IgD-negative memory B cell (primary cell): ENCODE measurements at regions not wholly inside any gene's neighbourhood (a gene's known extent, or its start where the extent isn't known, plus 50 kb on each side); places are given as distances from the start of the nearest gene placed in this dataset.
A peak's percentile ranks its signal among the peaks of the same experiment; 100 is the strongest.

Experiments
- H3K27ac Mint-ChIP-seq, 3 donors: one replicate each; pipeline ENCODE4 v1.8.0; 2020 to 2022; ENCODE audit warnings: mild to moderate bottlenecking in 3 of 3, mixed read lengths in 3 of 3, moderate library complexity in 1 of 3
- H3K27me3 Mint-ChIP-seq: one replicate; pipeline ENCODE4 v1.8.0; 2021; ENCODE audit warnings: mixed read lengths
- H3K36me3 Mint-ChIP-seq: one replicate; pipeline ENCODE4 v1.8.0; 2020; ENCODE audit warnings: mild to moderate bottlenecking, mixed read lengths
- H3K4me1 Mint-ChIP-seq, 3 donors: one replicate each; pipeline ENCODE4 v1.8.0; 2020 to 2022; ENCODE audit warnings: mixed read lengths in 3 of 3, mild to moderate bottlenecking in 1 of 3
- H3K4me3 Mint-ChIP-seq, 4 donors: one replicate each; pipeline ENCODE4 v1.8.0; 2020 to 2022; ENCODE audit warnings: mild to moderate bottlenecking in 4 of 4, mixed read lengths in 4 of 4, moderate library complexity in 3 of 4
- H3K9me3 Mint-ChIP-seq, 3 donors: one replicate each; pipeline ENCODE4 v1.8.0; 2020 to 2021; ENCODE audit warnings: mixed read lengths in 3 of 3, mild to moderate bottlenecking in 1 of 3

DNA sequence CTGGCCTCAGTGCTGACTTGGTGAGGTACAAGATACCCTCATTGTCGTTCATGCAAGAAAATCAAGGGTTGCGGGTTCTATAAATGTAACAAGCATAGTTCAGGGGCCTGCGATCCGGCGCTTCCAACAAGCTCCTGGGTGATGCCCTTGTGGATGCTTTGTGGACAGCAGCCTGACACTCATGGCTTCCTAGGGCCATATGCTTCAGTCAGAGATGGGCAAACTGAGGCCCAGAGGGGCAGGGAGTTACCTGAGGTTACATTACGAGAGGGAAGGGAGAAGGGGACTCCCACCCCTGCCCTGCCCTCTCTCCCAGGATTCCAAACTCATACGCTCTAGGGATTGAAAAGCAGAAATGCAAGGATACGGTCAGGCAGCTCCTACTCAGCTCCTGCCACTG, 296.3 kb upstream of the ZMIZ1 start:
- H3K9me3 Mint-ChIP-seq: no peaks in the 10 kb centered on the region
- no peaks in the 10 kb centered on the region for H3K36me3 Mint-ChIP-seq
- no peak overlapping the region for H3K27ac Mint-ChIP-seq
- no peaks in the 10 kb centered on the region for H3K27me3 Mint-ChIP-seq
- peaks cover 0 to 2% (median 0%) of the 10 kb centered on the region in 3 donors for H3K4me1 Mint-ChIP-seq
- H3K4me3 Mint-ChIP-seq: no peak overlapping the region

DNA sequence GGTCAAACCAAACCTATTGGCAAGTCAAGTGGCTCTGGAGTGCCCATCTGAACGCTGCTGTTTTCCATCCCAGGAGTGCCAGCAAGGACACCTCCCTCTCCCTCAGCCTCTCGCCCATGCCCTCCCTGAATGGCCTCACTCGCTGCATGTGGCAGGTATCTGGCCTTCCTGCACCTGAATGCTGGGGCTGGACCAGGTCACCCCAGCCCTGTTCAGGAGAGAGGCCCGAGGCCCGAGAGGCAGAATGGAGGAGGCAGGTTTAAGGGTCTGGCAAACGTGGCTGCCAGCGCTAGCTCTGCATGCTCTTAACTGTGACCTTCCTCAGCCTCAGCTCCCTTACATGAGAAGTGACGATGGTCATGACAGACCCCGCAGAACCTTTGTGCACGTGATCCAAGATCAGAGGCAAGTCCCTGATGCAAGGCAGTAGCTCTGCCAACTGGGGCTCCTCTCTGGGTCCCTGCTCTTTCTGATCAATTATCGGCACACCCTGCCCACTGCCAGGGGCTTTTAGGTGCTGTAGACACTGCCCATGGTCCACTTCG, 295.7 kb upstream of the ZMIZ1 start:
- H3K36me3 Mint-ChIP-seq: no peaks in the 10 kb centered on the region
- H3K4me3 Mint-ChIP-seq: no peak overlapping the region
- peaks cover 0 to 2% (median 0%) of the 10 kb centered on the region in 3 donors for H3K4me1 Mint-ChIP-seq
- H3K9me3 Mint-ChIP-seq: no peaks in the 10 kb centered on the region
- H3K27ac Mint-ChIP-seq: no peak overlapping the region
- no peaks in the 10 kb centered on the region for H3K27me3 Mint-ChIP-seq

- Mint-ChIP-seq H3K9me3 (no peaks in the 10 kb centered on the region), H3K36me3 (no peaks in the 10 kb centered on the region), H3K27ac (no peak overlapping the region), H3K4me1 (peaks cover 0 to 2% (median 0%) of the 10 kb centered on the region in 3 donors), H3K27me3 (no peaks in the 10 kb centered on the region), H3K4me3 (no peak overlapping the region)
These were observed 294.2 kb upstream of the ZMIZ1 start for GRCh38 chr10:78774614-78774998.

GRCh38 chr10:78774999-78775711, 293.6 kb upstream of the ZMIZ1 start:
- H3K36me3 Mint-ChIP-seq: no peaks in the 10 kb centered on the region
- H3K27ac Mint-ChIP-seq: no peak overlapping the region
- H3K4me3 Mint-ChIP-seq: no peak overlapping the region
- H3K9me3 Mint-ChIP-seq: no peaks in the 10 kb centered on the region
- H3K27me3 Mint-ChIP-seq: no peaks in the 10 kb centered on the region
- H3K4me1 Mint-ChIP-seq: peaks cover 0 to 2% (median 0%) of the 10 kb centered on the region in 3 donors

DNA sequence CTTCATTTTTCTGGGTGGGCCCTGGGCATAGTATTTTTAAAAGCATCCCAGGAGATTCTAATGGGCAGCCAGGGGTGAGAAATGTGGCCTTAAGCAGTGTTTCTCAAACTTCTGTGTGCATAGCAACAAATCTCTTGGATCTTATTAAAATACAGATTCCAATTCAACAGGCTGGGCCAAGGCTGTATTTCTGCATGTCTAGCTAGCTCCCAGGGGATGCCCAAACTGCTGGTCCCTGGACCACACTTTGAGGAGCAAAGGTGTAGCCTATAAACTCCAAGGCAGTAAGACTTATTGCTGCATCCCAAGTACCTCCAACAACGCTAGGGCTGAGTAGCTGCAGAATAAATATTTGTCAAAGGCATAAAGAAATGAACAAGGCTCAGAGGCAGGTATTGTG, 292.9 kb upstream of the ZMIZ1 start:
- peaks cover 0 to 2% (median 0%) of the 10 kb centered on the region in 3 donors for H3K4me1 Mint-ChIP-seq

GRCh38 chr10:78776756-78777155, 292.0 kb upstream of the ZMIZ1 start:
- H3K9me3 Mint-ChIP-seq: no peaks in the 10 kb centered on the region
- no peaks in the 10 kb centered on the region for H3K36me3 Mint-ChIP-seq
- H3K4me3 Mint-ChIP-seq: no peak overlapping the region
- no peak overlapping the region for H3K27ac Mint-ChIP-seq
- peaks cover 0 to 2% (median 0%) of the 10 kb centered on the region in 3 donors for H3K4me1 Mint-ChIP-seq
- H3K27me3 Mint-ChIP-seq: no peaks in the 10 kb centered on the region

More for the DNA sequence above, 292.9 kb upstream of the ZMIZ1 start:
- Mint-ChIP-seq H3K27ac (no peak overlapping the region), H3K4me3 (no peak overlapping the region), H3K36me3 (no peaks in the 10 kb centered on the region), H3K9me3 (no peaks in the 10 kb centered on the region), H3K27me3 (no peaks in the 10 kb centered on the region)

DNA sequence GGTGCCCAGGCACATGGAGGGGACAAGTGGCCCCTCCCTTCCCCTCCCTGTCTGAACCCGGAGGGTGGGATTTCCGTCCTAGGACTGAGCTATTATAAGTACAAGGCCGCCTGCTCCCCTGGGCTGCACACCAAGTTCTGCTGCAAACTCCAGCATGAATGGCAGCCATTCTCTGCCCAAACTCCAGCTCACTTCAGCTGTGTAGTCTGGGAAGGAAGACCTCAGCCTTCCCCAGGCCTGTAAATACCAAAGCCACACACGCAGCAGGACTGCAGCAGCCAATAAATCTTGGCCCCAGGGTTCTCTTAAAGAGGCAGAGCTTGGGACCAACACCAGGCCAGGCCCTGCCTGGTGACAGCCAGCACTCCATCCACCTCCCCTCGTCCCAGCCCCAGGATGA, 291.3 kb upstream of the ZMIZ1 start:
- Mint-ChIP-seq H3K4me3 (no peak overlapping the region), H3K36me3 (no peaks in the 10 kb centered on the region), H3K27me3 (no peaks in the 10 kb centered on the region), H3K4me1 (peaks cover 0 to 2% (median 0%) of the 10 kb centered on the region in 3 donors), H3K9me3 (peaks cover 0 to 1% (median 0%) of the 10 kb centered on the region in 3 donors), H3K27ac (no peak overlapping the region)

GRCh38 chr10:78777867-78778266, 290.9 kb upstream of the ZMIZ1 start:
- Mint-ChIP-seq H3K27me3 (peaks cover 3% of the 10 kb centered on the region), H3K27ac (no peak overlapping the region), H3K4me3 (no peak overlapping the region), H3K4me1 (peaks cover 0 to 2% (median 0%) of the 10 kb centered on the region in 3 donors), H3K9me3 (peaks cover 0 to 2% (median 2%) of the 10 kb centered on the region in 3 donors), H3K36me3 (no peaks in the 10 kb centered on the region)

DNA sequence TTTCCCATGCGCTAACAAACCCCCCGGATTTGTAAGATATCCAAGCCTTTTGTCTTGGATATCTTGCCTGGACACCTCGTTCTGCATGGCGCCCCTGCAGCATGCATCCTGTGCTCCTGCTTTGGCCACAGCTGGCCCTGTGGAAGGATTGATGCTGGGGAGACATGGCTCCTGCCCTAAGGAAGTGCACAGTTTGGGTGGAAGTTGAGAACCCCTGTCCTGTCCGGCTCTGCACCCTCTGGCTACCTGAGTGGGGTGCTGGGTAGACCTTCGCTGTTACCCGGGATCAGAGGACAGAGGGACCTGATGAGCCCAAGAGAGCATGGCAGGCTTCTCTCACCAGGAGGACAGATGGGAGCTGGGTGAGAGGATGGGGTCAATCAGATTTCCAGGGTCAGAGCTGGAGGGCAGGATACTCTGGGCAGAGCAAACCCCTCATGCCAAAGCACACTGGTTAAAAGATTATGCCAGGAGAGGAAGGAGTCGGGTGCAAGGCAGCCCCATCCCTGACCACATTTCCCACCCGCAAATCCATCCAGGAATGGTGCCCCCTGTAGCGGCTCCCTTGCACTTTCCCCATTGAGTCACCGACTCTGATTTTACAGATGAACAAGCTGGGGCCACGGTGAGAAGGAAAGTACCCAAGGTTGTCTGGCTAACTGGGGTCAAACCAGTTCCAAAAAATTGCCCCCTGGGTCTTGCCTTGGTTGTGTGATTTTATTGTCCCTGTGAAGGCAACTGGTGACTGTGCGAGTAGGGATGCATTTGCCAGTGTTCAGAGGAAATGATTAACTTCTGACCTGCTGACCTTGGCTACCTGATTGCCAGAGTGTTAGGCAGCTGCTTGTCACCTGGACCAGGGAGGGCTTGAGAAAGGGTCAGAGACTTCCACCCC, 290.1 kb upstream of the ZMIZ1 start:
- H3K4me3 Mint-ChIP-seq: no peak overlapping the region
- H3K9me3 Mint-ChIP-seq: peaks cover 0 to 6% (median 2%) of the 10 kb centered on the region in 3 donors
- no peaks in the 10 kb centered on the region for H3K36me3 Mint-ChIP-seq
- H3K27me3 Mint-ChIP-seq: peaks cover 5% of the 10 kb centered on the region
- H3K27ac Mint-ChIP-seq: no peak overlapping the region
- H3K4me1 Mint-ChIP-seq: peaks cover 0 to 2% (median 0%) of the 10 kb centered on the region in 3 donors

DNA sequence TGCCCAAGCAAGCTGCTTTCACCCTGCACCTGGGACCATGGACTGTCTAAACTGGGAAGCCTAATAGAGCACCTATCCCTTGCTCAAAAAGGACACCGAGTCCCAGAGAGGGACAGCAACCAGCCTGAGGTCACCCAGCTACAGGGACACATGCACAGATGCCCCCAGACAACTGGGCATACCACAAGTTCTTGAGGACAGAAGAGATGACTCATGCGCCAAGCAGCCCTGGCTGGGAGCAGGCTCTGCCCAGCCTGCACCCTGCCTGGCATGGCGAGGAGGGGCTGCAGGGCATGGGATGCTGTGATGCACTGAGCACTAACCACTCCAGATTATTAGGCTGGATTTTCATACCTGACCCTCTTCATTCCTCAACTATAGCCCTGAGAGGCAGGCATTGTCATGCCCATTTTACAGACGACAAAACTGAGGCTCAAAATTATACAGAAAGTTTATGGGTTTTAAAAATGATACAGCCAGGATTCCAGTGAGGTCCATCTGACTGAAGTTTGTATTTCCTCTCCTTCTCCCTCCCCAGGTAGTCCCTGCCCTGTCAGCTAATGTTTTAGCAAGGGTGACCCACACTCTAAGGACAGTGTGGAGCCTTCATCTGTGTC, 289.3 kb upstream of the ZMIZ1 start:
- no peaks in the 10 kb centered on the region for H3K36me3 Mint-ChIP-seq
- H3K4me3 Mint-ChIP-seq: no peak overlapping the region
- H3K9me3 Mint-ChIP-seq: peaks cover 0 to 9% (median 4%) of the 10 kb centered on the region in 3 donors
- H3K4me1 Mint-ChIP-seq: peaks cover 0 to 2% (median 0%) of the 10 kb centered on the region in 3 donors
- peaks cover 5% of the 10 kb centered on the region for H3K27me3 Mint-ChIP-seq
- H3K27ac Mint-ChIP-seq: no peak overlapping the region

GRCh38 chr10:78780551-78780961, 288.2 kb upstream of the ZMIZ1 start:
- H3K27me3 Mint-ChIP-seq: peaks cover 7% of the 10 kb centered on the region

GRCh38 chr10:78781251-78781913, 287.4 kb upstream of the ZMIZ1 start:
- Mint-ChIP-seq H3K27me3 (peaks cover 7% of the 10 kb centered on the region), H3K27ac (no peak overlapping the region), H3K9me3 (peaks cover 0 to 9% (median 4%) of the 10 kb centered on the region in 3 donors), H3K4me3 (no peak overlapping the region), H3K4me1 (peaks cover 0 to under 1% (median 0%) of the 10 kb centered on the region in 3 donors), H3K36me3 (no peaks in the 10 kb centered on the region)

More at GRCh38 chr10:78780551-78780961, 288.2 kb upstream of the ZMIZ1 start:
- no peak overlapping the region for H3K4me3 Mint-ChIP-seq
- peaks cover 0 to 2% (median 0%) of the 10 kb centered on the region in 3 donors for H3K4me1 Mint-ChIP-seq
- H3K9me3 Mint-ChIP-seq: peaks cover 0 to 9% (median 4%) of the 10 kb centered on the region in 3 donors
- no peak overlapping the region for H3K27ac Mint-ChIP-seq
- no peaks in the 10 kb centered on the region for H3K36me3 Mint-ChIP-seq

DNA sequence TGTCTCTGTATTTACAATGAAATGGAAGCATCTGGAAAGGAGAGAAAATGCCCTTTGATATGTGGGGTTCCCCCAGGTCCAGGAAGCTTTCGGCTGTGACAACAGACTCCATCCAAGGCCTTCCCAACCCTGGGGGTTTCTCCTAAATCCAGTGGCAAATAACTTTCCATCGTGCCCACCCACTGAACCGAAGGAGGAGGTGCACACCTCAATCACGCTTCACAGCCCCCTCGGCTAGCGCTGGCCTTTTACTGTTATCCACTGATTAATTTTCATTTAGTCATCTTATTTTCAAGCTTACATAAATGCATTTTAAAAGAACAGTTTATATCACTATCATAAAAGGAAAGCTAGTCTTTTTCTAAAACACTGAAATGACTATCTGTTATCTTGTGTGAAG, 286.8 kb upstream of the ZMIZ1 start:
- Mint-ChIP-seq H3K4me3 (no peak overlapping the region), H3K4me1 (no peaks in the 10 kb centered on the region), H3K27me3 (peaks cover 7% of the 10 kb centered on the region), H3K9me3 (peaks cover 0 to 9% (median 4%) of the 10 kb centered on the region in 3 donors), H3K27ac (no peak overlapping the region), H3K36me3 (no peaks in the 10 kb centered on the region)

- Mint-ChIP-seq H3K4me3 (no peak overlapping the region), H3K36me3 (no peaks in the 10 kb centered on the region), H3K9me3 (peaks cover 0 to 9% (median 4%) of the 10 kb centered on the region in 3 donors), H3K27me3 (peaks cover 7% of the 10 kb centered on the region), H3K4me1 (no peaks in the 10 kb centered on the region), H3K27ac (peak overlapping the region in 1 of 3 donors; percentile 41)
These were observed 286.3 kb upstream of the ZMIZ1 start for GRCh38 chr10:78782441-78782840.
